ENCODE measurements at regions not wholly inside any gene's neighbourhood (a gene's known extent, or its start where the extent isn't known, plus 50 kb on each side); places are given as distances from the start of the nearest gene placed in this dataset.
"Not testable (repeated sequence)": the region's sequence is repeated elsewhere in the genome, so short reads cannot be mapped to it uniquely, and the experiment has no call there.

GRCh38 chr3:75393288-75393694 is 270.8 kb upstream of the FRG2C start:
- not testable (repeated sequence) for H3K9me3 ChIP-seq (ENCODE audit: low read length); H4K20me1 ChIP-seq (ENCODE audit: insufficient read depth, low read length); H3K9me2 ChIP-seq (ENCODE audit: low read depth, low read length); H3K79me2 ChIP-seq (ENCODE audit: insufficient read depth, low read length); H3K4me1 ChIP-seq (ENCODE audit: insufficient read depth, low read length, severe bottlenecking); H3K9ac ChIP-seq (ENCODE audit: low read length); H3K27me3 ChIP-seq (ENCODE audit: insufficient read depth, low read length); H3K4me3 ChIP-seq (ENCODE audit: low read depth, low read length, poor library complexity, severe bottlenecking); H3K4me2 ChIP-seq (ENCODE audit: low read length); H3F3A ChIP-seq (ENCODE audit: insufficient read depth, low read length); H3K27ac ChIP-seq (ENCODE audit: low read depth, low read length, poor library complexity, severe bottlenecking); H3K36me3 ChIP-seq (ENCODE audit: insufficient read depth, low read length); H2AFZ ChIP-seq (ENCODE audit: low read length)

- not testable (repeated sequence) for H3K79me2 ChIP-seq (ENCODE audit: insufficient read depth, low read length); H3K4me1 ChIP-seq (ENCODE audit: insufficient read depth, low read length, severe bottlenecking); H3F3A ChIP-seq (ENCODE audit: insufficient read depth, low read length); H3K4me2 ChIP-seq (ENCODE audit: low read length); H3K9ac ChIP-seq (ENCODE audit: low read length); H3K27me3 ChIP-seq (ENCODE audit: insufficient read depth, low read length); H4K20me1 ChIP-seq (ENCODE audit: insufficient read depth, low read length); H3K4me3 ChIP-seq (ENCODE audit: low read depth, low read length, poor library complexity, severe bottlenecking); H3K36me3 ChIP-seq (ENCODE audit: insufficient read depth, low read length); H3K27ac ChIP-seq (ENCODE audit: low read depth, low read length, poor library complexity, severe bottlenecking); H3K9me3 ChIP-seq (ENCODE audit: low read length); H2AFZ ChIP-seq (ENCODE audit: low read length); H3K9me2 ChIP-seq (ENCODE audit: low read depth, low read length)
Measured at GRCh38 chr3:75394102-75394501, 270.0 kb upstream of the FRG2C start.

- not testable (repeated sequence) for H3K79me2 ChIP-seq (ENCODE audit: insufficient read depth, low read length); H3K9me2 ChIP-seq (ENCODE audit: low read depth, low read length); H3K4me2 ChIP-seq (ENCODE audit: low read length); H4K20me1 ChIP-seq (ENCODE audit: insufficient read depth, low read length); H3K36me3 ChIP-seq (ENCODE audit: insufficient read depth, low read length); H3K27ac ChIP-seq (ENCODE audit: low read depth, low read length, poor library complexity, severe bottlenecking); H3K4me3 ChIP-seq (ENCODE audit: low read depth, low read length, poor library complexity, severe bottlenecking); H3K27me3 ChIP-seq (ENCODE audit: insufficient read depth, low read length); H3K4me1 ChIP-seq (ENCODE audit: insufficient read depth, low read length, severe bottlenecking); H2AFZ ChIP-seq (ENCODE audit: low read length); H3K9ac ChIP-seq (ENCODE audit: low read length); H3K9me3 ChIP-seq (ENCODE audit: low read length); H3F3A ChIP-seq (ENCODE audit: insufficient read depth, low read length)
Measured at GRCh38 chr3:75394562-75395360, 269.4 kb upstream of the FRG2C start.

- no peak overlapping the region for H3K4me3 ChIP-seq (ENCODE audit: low read depth, low read length, poor library complexity, severe bottlenecking)
- H3K4me1 ChIP-seq (ENCODE audit: insufficient read depth, low read length, severe bottlenecking), result no peaks in the 10 kb centered on the region
- no peaks in the 10 kb centered on the region for H3K27me3 ChIP-seq (ENCODE audit: insufficient read depth, low read length)
- TF ChIP-seq EZH2 (IDR thresholded peaks at IDR 0.05; ENCODE audit: borderline replicate concordance, low read length) (no peak), CTCF (IDR thresholded peaks at IDR 0.05; ENCODE audit: low read length) (no peak)
- no peaks in the 10 kb centered on the region for H3K36me3 ChIP-seq (ENCODE audit: insufficient read depth, low read length)
- no peaks in the 10 kb centered on the region for H3K79me2 ChIP-seq (ENCODE audit: insufficient read depth, low read length)
- H2AFZ ChIP-seq (ENCODE audit: low read length), result no peak overlapping the region
- H3K9ac ChIP-seq (ENCODE audit: low read length), result no peak overlapping the region
- H4K20me1 ChIP-seq (ENCODE audit: insufficient read depth, low read length), result no peaks in the 10 kb centered on the region
- no peaks in the 10 kb centered on the region for H3F3A ChIP-seq (ENCODE audit: insufficient read depth, low read length)
- no peak overlapping the region for H3K4me2 ChIP-seq (ENCODE audit: low read length)
- H3K27ac ChIP-seq (ENCODE audit: low read depth, low read length, poor library complexity, severe bottlenecking), result no peak overlapping the region
- H3K9me3 ChIP-seq (ENCODE audit: low read length), result no peaks in the 10 kb centered on the region
- H3K9me2 ChIP-seq (ENCODE audit: low read depth, low read length), result no peaks in the 10 kb centered on the region
Measured at GRCh38 chr3:75395580-75396315, 268.4 kb upstream of the FRG2C start.

Measured in OCI-LY1 (cell line).